ENCODE measurements at regions not wholly inside any gene's neighbourhood (a gene's known extent, or its start where the extent isn't known, plus 50 kb on each side); places are given as distances from the start of the nearest gene placed in this dataset.

GRCh38 chr6:67277312-67277711 lies 1357.8 kb upstream of the ADGRB3 start:
- no peak for TF ChIP-seq FOXM1 (IDR thresholded peaks at IDR 0.05; ENCODE audit: borderline replicate concordance)
- no peak for TF ChIP-seq FOXK2 (IDR thresholded peaks at IDR 0.05)
- no peak for TF ChIP-seq TARDBP (IDR thresholded peaks at IDR 0.05)
- TF ChIP-seq SP1 (IDR thresholded peaks at IDR 0.05) = no peak
- TF ChIP-seq BHLHE40 (IDR thresholded peaks at IDR 0.05; ENCODE audit: borderline replicate concordance) = no peak
- no peak for TF ChIP-seq LEF1 (IDR thresholded peaks at IDR 0.05; ENCODE audit: borderline replicate concordance)
- no peak for TF ChIP-seq NFRKB (IDR thresholded peaks at IDR 0.05)
- no peak for TF ChIP-seq SUZ12 (IDR thresholded peaks at IDR 0.05)
- TF ChIP-seq CTBP1 (IDR thresholded peaks at IDR 0.05; ENCODE audit: borderline replicate concordance) = no peak
